Hematopoietic multipotent progenitor cell treated with erythropoietin and hydrocortisone succinate and interleukin-3 and kit ligand, for 15 days (in vitro differentiated cells): ENCODE measurements at regions not wholly inside any gene's neighbourhood (a gene's known extent, or its start where the extent isn't known, plus 50 kb on each side); places are given as distances from the start of the nearest gene placed in this dataset.
"Not testable (repeated sequence)": the region's sequence is repeated elsewhere in the genome, so short reads cannot be mapped to it uniquely, and the experiment has no call there.

Experiments
- DNase-seq: peaks from one replicate; pipeline ENCODE4 v3.0.0-alpha.2; 2015; ENCODE audit warnings: low spot score

DNA sequence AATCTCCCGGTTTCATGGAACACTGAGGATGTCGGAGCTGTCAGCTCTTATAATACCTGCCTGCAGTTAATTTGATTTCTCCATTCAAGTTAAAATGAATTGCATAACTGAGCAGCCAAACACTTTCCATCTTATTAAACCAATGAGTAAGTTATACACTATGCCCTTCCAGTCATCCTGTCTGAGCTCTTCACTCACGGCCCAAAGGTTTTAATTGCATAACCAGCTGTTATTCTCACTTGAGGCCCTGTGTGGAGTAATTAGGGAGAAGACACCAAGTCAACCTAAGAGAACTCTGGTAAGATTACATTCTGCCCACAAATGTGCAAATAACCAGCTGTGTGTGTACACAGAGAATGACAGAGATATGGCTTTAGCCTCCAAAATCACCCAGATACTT lies 303.5 kb downstream of the TBC1D4 start:
- no peak for DNase-seq

DNA sequence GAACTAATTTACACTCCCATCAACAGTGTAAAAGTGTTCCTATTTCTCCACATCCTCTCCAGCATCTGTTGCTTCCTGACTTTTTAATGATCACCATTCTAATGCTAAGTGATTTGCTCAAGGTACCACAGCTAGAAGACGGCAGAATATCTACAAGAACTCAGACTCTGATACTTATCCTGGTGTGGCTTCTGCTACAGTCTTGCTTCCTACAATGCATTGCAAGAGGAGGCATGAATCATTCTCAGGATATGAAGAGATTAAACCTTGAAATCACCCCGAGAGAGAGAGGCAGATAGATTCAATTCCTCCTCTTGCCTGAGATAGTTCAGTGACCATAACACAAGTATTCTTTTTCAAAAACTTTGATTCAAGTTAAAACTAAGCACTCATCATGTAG lies 306.4 kb downstream of the TBC1D4 start:
- no peak for DNase-seq

DNA sequence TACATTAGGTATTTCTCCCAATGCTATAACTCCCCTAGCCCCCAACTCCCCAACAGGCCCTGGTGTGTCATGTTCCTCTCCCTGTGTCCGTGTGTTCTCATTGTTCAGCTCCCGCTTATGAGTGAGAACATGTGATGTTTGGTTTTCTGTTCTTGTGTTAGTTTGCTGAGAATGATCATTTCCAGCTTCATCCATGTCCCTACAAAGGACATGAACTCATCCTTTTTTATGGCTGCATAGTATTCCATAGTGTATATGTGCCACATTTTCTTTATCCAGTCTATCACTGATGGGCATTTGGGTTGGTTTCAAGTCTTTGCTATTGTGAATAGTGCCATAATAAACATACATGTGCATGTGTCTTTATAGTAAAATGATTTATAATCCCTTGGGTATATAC lies 306.9 kb downstream of the TBC1D4 start:
- DNase-seq, result not testable (repeated sequence)

DNA sequence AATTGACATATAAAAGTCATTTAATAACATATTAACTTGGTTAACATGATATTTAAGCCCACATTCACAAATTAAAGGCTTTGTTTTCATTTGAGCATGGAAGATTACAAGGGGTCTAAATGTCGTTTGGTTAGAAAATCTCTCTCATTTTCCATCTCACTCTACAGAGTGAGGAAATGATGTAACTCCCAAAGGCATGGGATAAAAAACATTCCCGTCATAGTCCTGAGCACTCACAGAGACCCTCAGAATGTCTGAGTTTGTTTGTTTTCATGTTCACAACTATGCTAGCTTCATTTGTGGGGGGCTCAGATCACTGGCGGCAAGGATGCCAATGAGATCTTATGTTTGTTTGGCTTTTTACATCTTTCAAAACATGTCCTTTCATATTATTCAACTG lies 307.5 kb downstream of the TBC1D4 start:
- no peak for DNase-seq

DNA sequence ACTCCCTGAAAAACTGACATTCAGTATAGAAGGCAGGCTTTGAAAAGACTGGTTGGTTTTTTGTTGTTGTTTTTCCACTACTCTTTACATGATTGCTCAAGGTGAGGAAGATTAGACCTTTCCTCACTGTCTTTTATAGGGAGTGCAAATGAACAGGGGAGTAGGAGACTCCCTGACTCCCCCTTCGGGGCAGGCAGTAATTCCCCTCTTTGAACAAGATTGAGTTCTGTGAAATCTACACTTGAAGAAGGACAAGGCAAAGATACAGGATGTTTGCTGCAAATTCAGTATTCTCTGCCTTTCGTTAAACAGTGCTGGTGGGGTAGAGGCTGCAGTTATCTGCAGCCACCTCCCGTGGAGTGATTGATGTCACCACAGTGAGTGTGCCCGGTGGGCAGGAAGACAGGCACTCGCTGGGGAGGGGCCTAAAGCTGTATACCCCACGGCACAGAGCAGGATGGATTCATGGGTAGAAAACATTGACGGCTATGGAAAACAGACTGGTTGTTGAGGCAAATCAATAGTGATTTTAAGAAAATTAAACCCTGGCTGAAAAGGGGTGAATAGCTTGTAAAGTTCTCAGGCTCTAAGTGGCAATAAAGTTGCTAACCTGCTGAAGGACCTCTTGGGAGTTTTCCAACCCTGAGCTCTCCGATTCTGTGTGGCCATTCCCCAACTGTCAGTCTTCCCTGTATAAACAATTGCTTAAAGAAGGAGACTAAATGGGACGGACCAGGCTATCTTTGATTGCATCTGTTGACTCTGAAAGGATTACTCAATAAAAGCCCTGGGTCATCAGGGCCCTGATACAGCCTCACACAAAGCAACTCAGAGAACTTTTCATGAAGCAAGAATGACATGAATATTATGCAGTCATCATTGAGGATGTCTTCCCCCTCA lies 308.3 kb downstream of the TBC1D4 start:
- DNase-seq, result no peak

DNA sequence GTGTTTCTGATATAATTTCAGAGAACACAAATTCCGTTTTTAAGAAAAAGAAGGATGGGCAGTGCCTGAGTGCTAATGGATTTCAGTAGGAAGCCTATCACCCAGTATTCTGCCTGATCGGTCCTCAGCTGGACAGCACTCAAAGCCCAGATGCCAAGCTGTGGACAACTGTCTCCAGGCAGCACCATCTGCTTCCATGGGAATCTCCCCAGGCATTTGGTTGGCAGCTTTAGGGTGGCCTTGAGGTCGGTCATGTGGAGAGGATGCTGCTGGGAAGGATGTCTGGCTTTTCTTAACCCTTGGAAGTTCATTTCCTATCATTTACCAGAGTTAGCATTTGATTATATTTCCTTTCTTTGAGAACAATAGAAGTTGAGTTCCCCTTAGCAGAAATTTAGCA lies 311.7 kb downstream of the TBC1D4 start:
- DNase-seq, result no peak

DNA sequence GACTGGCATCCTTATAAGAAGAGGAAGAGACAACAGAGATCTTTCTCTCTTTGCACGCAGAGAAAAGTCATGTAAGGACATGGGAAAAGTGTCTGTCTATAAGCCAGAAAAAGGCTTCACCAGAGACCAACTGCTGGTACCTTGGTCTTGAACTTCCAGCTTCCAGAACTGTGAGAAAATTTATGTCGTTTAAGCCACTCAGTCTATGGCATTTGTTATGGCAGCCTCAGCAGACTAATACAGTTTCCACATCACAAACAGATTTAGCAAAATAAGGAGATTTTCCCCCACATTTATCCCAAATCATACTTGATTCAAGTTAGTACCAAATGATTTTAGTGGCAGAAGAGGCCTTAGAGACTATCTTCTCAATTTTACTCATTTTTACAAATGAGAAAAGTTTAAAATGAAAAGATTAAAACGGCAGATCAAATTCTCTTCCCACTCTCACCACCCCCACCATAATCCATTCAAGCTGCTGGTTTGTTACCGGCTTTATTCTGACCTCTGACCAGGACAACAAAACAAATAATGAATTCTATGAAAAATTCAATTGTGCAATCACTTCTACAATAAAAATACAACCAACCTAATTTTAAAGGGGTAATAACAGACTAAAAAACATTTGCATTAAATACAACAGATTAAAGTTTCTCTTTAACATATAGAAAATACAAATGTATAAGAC lies 316.3 kb downstream of the TBC1D4 start:
- no peak for DNase-seq

DNA sequence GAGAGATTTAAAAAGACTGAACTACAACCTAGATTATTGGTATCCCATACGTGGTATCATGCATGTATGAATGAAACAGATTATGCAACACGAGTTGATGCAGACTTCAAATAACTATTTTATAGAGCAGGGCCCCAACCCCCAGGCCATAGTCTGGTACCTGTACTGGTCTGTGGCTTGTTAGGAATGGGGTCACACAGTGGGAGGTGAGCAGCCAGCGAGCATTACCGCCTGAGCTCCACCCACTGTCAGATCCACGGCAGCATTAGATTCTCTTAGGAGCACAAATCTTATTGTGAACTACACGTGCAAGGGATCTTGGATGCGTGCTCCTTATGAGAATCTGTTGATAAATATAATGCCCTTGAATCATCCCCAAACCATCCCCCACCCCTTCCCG lies 320.2 kb downstream of the TBC1D4 start:
- no peak for DNase-seq

DNA sequence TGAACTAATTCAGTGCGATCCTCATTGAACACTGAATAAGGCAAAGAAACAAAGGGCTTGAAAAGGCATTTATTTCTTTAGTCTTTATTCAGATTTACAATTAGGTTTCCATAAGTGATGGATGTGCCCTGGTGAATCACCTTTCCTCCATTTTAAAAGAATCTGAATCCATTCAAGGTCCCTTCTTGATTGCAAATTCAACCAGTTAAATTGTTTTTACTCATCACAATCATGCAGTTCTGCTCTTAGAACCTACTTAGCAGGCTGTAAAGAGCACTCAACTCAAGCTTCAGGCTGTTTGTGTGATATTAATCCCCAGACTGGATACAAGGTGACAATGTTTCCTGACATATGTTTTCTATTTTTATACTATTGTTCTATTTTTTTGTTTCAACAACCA lies 321.0 kb downstream of the TBC1D4 start:
- no peak for DNase-seq

DNA sequence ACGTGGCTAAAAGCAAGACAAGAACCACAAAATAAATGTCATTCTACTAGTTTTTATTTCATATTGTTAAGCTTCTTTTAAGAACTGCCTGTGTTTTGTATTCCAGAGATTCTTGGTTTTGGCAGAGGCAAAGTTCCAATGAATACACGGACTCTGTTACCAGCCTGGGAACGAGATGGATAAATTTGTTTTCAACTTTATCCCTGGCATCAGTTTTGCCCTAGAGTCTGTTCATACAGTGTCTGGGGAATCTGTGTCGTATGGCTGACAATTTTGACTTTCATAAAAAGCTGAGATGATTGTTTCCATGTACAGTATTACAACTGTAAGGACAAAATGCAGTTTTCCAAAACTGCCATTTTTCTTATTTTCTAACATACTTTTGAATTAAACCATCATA lies 327.6 kb downstream of the TBC1D4 start:
- no peak for DNase-seq

DNA sequence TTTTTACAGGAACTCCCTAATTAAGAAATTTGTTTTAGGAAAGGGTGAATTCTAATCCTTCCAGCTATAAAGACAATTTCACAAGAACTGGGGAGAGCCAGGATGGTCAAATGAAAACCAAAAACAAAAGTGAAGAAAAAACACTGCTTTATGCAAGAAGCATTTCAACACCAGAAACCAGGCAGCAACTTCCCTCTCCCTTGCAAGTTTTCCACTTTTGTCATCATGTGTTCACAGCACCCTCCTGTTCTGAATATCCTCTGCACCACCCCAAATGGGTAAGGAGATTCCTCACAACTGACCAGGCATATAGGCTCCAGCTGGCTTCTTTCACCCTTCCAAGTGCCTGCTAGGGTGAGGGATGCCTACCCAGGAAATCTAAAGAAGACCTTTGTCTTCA lies 328.1 kb downstream of the TBC1D4 start:
- DNase-seq, result no peak

DNA sequence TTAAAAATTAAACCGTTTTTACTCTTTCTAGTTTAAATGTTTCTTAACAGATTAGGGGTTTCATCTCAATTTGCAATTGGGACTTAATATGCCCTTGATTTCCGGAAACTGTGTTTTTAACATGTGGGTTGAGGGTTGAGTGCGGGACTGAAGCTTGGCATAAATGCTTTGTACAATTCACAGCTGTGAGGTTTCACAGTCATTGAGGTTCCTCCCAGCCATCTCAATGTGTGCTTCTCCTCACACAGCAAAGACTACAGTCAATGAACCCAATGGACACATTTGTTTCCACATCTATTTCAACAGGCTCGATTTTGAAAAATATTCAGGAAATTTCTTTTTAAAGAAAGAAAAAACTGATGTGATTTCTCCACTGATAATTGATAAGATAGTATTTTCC lies 328.6 kb downstream of the TBC1D4 start:
- no peak for DNase-seq

DNA sequence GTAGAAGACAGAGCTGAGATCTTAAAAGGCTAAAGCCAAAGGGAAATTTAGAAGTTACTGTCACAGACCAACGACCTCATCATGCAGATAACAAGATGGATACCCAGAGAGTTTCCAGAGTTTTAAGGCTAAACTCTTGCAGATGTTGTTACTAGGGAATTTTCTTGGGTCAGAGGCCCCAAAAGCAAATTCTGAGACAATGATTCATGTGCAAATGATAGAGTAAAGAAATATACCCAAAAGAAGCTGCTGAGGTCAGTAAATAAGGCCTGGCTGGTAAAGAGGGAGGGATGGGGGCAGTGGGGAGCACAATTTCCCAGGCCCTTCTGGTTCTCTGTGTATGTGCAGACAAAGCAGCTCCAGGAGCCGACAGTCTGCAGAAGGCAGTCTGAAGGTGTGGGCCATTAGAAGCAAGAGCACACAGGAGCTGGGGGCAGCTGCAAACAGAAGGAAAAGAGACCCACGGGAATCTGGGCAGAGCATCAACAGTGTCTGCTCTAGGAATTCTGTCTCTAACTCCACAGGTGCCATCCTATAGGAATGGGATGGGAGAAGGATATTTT lies 330.8 kb downstream of the TBC1D4 start:
- DNase-seq, result no peak

DNA sequence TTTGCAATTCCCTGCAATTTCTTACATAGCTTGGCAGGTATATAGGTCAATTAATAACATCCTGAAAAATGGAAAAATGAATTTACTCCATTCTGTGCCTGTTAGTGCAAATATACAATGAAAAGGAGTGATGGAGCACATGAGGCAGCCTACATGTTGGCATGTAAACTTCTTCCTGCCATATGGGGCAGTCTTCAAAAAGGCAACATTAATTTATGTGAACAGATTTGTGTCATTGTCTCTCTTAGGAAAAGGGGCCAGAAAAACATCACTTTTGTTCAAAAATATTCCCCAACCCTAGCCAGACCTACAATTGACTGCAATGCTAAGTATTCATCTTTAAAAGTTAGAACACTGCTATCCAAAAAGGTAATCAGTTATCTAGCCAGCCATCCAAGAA lies 332.2 kb downstream of the TBC1D4 start:
- DNase-seq, result no peak

DNA sequence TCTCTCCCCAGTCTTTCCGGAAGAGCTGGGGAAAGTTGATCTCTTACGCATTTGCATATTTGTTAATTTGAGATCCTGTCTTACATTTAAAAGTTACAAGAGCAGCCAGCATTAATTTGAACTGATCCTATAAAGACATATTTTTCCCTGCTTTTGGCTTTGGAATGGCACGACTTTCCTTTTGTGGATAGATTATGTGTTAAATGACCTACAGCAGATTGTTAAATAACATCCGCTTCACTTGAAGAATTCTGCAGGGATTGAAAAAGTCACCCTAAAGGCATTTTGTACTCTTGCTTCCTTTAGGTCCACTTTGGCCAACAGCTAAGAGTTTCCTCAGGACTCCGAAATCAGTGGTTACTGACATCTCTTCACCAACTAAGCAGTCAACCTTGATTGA lies 334.0 kb downstream of the TBC1D4 start:
- DNase-seq, result no peak

DNA sequence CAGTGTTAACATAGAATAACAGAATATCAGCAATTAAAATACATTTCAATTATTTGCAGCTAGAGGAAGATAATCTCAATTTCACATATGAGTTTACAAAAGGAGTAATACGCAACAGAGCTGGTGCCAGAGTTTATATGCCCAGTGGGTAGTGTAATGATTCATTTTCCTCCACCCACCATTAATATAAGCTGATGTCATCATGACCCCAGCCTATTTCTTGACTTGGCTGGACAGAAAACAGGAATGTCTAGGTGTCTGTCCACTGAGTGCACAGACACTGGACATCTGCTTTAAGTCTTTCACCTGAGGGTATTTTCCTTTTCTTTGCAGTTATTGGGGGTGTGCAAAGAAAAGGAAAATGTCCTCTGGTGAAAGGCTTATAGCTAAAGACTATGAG lies 335.5 kb downstream of the TBC1D4 start:
- DNase-seq, result no peak

DNA sequence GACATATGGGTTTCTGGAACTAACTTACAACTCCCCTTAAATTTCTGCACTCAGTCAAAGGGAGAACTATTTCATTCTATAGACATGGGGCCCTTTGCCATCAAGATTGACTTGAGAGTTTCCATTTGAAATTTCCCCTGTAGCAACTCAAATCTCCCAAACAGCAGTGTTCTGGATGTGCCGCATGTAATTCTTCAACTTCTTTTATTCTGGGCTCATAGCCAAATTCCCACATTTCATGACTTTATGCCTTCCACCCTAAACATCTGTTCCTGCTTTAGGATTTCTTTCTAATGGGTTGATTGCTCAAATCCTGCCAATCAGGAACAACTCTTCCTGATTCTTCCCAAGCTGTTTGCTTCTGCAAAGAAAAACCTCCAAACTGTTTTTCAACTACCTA lies 336.0 kb downstream of the TBC1D4 start:
- no peak for DNase-seq

DNA sequence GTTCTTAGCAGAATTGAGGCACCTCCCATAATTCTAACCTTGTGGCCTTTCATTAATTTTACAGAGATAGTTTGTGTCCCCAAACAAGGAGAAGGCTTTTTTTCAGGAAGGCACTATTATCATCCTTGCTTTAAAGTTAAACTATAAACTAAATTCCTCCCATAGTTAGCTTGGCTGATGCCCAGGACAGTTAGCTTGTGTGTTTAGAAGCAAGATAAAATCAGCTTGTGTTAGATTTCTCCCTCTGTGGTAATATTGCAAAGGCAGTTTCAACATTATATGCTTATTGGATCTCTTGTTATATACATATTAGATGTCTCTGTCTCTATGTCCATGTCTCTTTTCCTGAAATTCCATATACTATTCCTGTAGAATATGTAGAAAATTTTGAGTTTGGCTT lies 342.7 kb downstream of the TBC1D4 start:
- DNase-seq, result no peak

DNA sequence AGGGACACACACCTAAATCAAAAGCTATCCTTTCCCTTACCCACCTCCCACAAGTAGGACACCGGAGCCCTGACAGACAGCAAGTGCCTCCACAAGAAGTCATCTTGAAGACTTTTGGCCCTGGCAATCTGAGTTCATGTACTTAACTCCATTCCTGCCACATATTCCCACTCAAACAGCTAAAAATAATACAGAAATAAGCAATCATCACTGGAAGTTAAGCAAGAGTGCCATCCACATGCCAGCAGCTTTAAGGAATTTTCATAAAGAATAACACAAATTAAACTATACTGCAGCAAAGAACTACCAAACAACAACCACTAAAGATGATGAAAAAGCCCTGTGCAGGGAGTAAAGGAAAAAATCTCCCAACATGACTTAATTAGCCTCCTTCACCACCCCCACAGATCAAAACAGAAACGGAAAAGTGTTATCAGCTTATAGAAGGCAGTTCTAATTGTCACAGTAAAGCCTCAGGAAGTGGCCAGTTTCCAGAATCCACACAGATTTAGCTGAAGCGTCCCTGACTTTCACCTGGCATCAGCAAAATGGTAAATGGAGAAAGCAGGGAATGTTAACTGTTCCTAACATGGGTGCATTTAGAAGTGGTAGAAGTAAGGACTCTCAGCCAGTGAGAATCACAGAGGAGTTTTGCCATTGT lies 343.9 kb downstream of the TBC1D4 start:
- no peak for DNase-seq

DNA sequence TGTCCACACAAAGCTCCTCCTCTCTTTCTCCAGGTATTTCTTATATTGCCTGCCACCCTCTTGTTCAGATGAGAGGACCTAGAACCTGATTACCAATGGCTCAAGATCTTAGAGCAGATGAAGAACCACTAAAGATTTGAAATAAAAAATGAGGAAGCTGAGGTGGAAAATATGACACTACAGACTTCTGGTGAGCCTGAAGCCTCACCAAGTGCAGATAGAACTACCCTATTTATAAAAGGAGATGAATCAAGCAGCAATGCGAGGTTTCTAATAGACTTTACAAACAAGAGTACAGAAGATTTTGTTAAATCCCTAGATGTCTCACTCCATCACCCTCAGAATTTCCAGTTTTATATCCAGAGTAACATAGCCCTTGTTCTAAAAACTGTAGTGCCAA lies 345.8 kb downstream of the TBC1D4 start:
- DNase-seq, result no peak

DNA sequence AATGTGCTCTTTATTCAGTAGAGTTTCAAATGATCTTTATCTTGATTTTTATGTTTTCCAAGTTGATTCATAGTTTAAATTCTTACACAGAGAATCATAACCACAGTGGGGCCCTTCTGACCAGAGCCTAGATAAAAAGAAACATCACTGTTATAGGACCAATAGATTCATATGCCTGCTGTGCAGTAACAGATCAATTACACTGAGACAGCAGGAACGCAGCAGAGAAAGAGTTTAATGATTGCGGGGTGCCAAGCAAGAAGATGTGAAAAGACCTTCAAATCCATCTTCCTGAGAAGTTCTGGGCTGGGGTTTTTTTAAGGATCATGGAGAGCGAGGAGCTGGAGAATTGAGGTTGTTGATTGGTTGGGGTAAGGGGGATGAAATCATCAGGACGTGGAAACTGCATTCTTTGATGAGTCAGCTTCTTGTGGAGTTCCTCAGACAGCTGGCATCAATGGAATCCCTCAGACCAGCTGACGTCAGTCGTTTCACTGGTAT lies 346.6 kb downstream of the TBC1D4 start:
- no peak for DNase-seq
